Naive thymus-derived CD4-positive, alpha-beta T cell (primary cell): ENCODE measurements at regions not wholly inside any gene's neighbourhood (a gene's known extent, or its start where the extent isn't known, plus 50 kb on each side); places are given as distances from the start of the nearest gene placed in this dataset.
"Not testable (repeated sequence)": the region's sequence is repeated elsewhere in the genome, so short reads cannot be mapped to it uniquely, and the experiment has no call there.

Source experiments
- ATAC-seq: fragments of 150-1000 bp; cut with Tn5 transposase; 2 replicates; pipeline ENCODE4 v1.10.0; 2021; ENCODE audit warnings: mild to moderate bottlenecking, moderate library complexity
- CTCF ChIA-PET: fragments of 350-600 bp; sonication (Branson Sonifier 250); formaldehyde crosslinking; loops from one replicate; lab custom pipeline; 2021; ENCODE audit warnings: antibody characterized with exemption; lab: Charles Lee
- POLR2A ChIA-PET: fragments of 350-600 bp; sonication (Branson Sonifier 250); formaldehyde crosslinking; loops from one replicate; lab custom pipeline; 2021; ENCODE audit warnings: antibody characterized with exemption, inconsistent platforms; lab: Charles Lee
- DNase-seq, 9 donors: peaks; one replicate each; pipeline versions ENCODE4 v3.0.0 to v3.0.0-alpha.2; 2020 to 2022; ENCODE audit warnings: mixed read lengths in 1 of 9
- H3K27ac ChIP-seq: one replicate; pipeline ENCODE4 v1.7.0; 2013; ENCODE audit warnings: mild to moderate bottlenecking, low read depth, low read length, moderate library complexity
- H3K27me3 ChIP-seq, 2 donors: one replicate each; pipeline ENCODE4 v1.7.0; 2013; ENCODE audit warnings: low read length in 2 of 2, mild to moderate bottlenecking in 2 of 2, moderate library complexity in 2 of 2; ENCODE audit not compliant: control insufficient read depth in 2 of 2, insufficient read depth in 2 of 2
- H3K36me3 ChIP-seq, 3 experiments: 1 replicate in 2 of 3; 2 replicates in 1 of 3; pipeline ENCODE4 v1.7.0; 2013; ENCODE audit warnings: low read length in 3 of 3, mild to moderate bottlenecking in 3 of 3, moderate library complexity in 1 of 3; ENCODE audit not compliant: insufficient read depth in 3 of 3, control insufficient read depth in 2 of 3
- H3K4me1 ChIP-seq, 2 donors: one replicate each; pipeline ENCODE4 v1.7.0; 2013; ENCODE audit warnings: low read length in 2 of 2, mild to moderate bottlenecking in 2 of 2, moderate library complexity in 1 of 2; ENCODE audit not compliant: control insufficient read depth in 2 of 2, insufficient read depth in 2 of 2
- H3K4me3 ChIP-seq: 2 replicates; pipeline ENCODE4 v1.7.0; 2013; ENCODE audit warnings: mild to moderate bottlenecking, low read length
- H3K9me3 ChIP-seq, 3 experiments: 1 replicate in 2 of 3; 2 replicates in 1 of 3; pipeline ENCODE4 v1.7.0; 2013; ENCODE audit warnings: low read length in 3 of 3; ENCODE audit not compliant: control insufficient read depth in 2 of 3
- H3K27ac Mint-ChIP-seq, 9 donors: one replicate each; pipeline ENCODE4 v1.8.0; 2020 to 2022; ENCODE audit warnings: mixed read lengths in 9 of 9, mild to moderate bottlenecking in 8 of 9, moderate library complexity in 5 of 9, inconsistent platforms in 2 of 9
- H3K27me3 Mint-ChIP-seq, 5 donors: one replicate each; pipeline ENCODE4 v1.8.0; 2021 to 2022; ENCODE audit warnings: mixed read lengths in 5 of 5, mild to moderate bottlenecking in 1 of 5
- H3K36me3 Mint-ChIP-seq, 5 donors: one replicate each; pipeline ENCODE4 v1.8.0; 2020 to 2022; ENCODE audit warnings: mixed read lengths in 5 of 5, mild to moderate bottlenecking in 3 of 5, inconsistent platforms in 1 of 5
- H3K4me1 Mint-ChIP-seq, 7 donors: one replicate each; pipeline ENCODE4 v1.8.0; 2020 to 2022; ENCODE audit warnings: mixed read lengths in 7 of 7, mild to moderate bottlenecking in 3 of 7, inconsistent platforms in 1 of 7
- H3K4me3 Mint-ChIP-seq, 10 donors: one replicate each; pipeline ENCODE4 v1.8.0; 2020 to 2022; ENCODE audit warnings: mild to moderate bottlenecking in 10 of 10, mixed read lengths in 10 of 10, moderate library complexity in 6 of 10, inconsistent platforms in 2 of 10
- H3K9me3 Mint-ChIP-seq, 11 donors: one replicate each; pipeline ENCODE4 v1.8.0; 2020 to 2022; ENCODE audit warnings: mixed read lengths in 11 of 11, mild to moderate bottlenecking in 4 of 11, inconsistent platforms in 1 of 11, moderate library complexity in 1 of 11
- intact Hi-C, 2 donors: fragments of 100-400 bp; cut with micrococcal nuclease; formaldehyde crosslinking; loops; one replicate each; pipeline ENCODE4 v1.15.1; 2023

GRCh38 chr3:166005126-166005525 lies 167.9 kb upstream of the BCHE start:
- Mint-ChIP-seq H3K27me3 (no peaks in the 10 kb centered on the region), H3K4me1 (no peaks in the 10 kb centered on the region), H3K27ac (no peak overlapping the region), H3K36me3 (no peaks in the 10 kb centered on the region), H3K4me3 (no peak overlapping the region), H3K9me3 (peaks cover 2 to 24% (median 9%) of the 10 kb centered on the region in 11 donors)
- Histone ChIP-seq H3K27ac (no peak overlapping the region), H3K4me3 (no peak overlapping the region), H3K27me3 (no peaks in the 10 kb centered on the region), H3K4me1 (no peaks in the 10 kb centered on the region), H3K9me3 (no peaks in the 10 kb centered on the region), H3K36me3 (no peaks in the 10 kb centered on the region)
- DNase-seq = no peak
- ATAC-seq = no peak
- CTCF ChIA-PET = no interaction called here
- POLR2A ChIA-PET = no interaction called here
- intact Hi-C loops = no loop called here

- no peaks in the 10 kb centered on the region for H3K9me3 ChIP-seq
- intact Hi-C loops = no loop called here
- Mint-ChIP-seq H3K27me3 (no peaks in the 10 kb centered on the region), H3K27ac (no peak overlapping the region), H3K9me3 (peaks cover 0 to 10% (median 0%) of the 10 kb centered on the region in 11 donors), H3K36me3 (no peaks in the 10 kb centered on the region), H3K4me1 (no peaks in the 10 kb centered on the region), H3K4me3 (no peak overlapping the region)
- CTCF ChIA-PET = no interaction called here
- no peaks in the 10 kb centered on the region for H3K36me3 ChIP-seq
- H3K4me1 ChIP-seq = no peaks in the 10 kb centered on the region
- no peak for ATAC-seq
- H3K27me3 ChIP-seq = no peaks in the 10 kb centered on the region
- no peak overlapping the region for H3K27ac ChIP-seq
- no peak overlapping the region for H3K4me3 ChIP-seq
- no peak for DNase-seq
- POLR2A ChIA-PET = no interaction called here
Observed at GRCh38 chr3:165994293-165994692, 157.1 kb upstream of the BCHE start.

DNA sequence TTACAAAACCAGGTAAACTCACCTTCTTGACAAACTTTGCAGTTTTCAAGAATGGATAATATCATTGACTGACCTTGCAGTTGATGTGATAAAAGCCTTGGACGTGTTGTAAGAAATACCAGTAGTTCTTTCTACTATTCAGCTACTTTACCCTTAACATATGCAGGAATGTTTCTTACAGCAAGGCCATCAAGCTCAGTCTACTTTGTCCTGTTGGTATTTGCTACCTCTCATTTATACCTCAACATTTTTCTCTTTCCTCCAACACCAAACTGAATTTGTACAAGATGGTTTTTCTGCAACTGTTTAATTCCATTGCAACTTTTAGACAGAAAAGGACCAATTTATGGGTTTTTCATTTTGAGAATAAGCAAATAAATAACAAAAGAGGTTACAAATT lies 147.4 kb upstream of the BCHE start:
- intact Hi-C loops = no loop called here
- DNase-seq = no peak
- ATAC-seq = no peak
- H3K27me3 Mint-ChIP-seq = no peaks in the 10 kb centered on the region
- ChIA-PET POLR2A (no interaction called here), CTCF (no interaction called here)
- H3K9me3 ChIP-seq = no peaks in the 10 kb centered on the region
- peaks cover 0 to 11% (median 0%) of the 10 kb centered on the region in 11 donors for H3K9me3 Mint-ChIP-seq
- H3K4me3 ChIP-seq = no peak overlapping the region
- no peaks in the 10 kb centered on the region for H3K36me3 Mint-ChIP-seq
- no peaks in the 10 kb centered on the region for H3K4me1 ChIP-seq
- H3K27ac ChIP-seq = no peak overlapping the region
- H3K36me3 ChIP-seq = no peaks in the 10 kb centered on the region
- H3K27me3 ChIP-seq = no peaks in the 10 kb centered on the region
- H3K27ac Mint-ChIP-seq = no peak overlapping the region
- no peaks in the 10 kb centered on the region for H3K4me1 Mint-ChIP-seq
- no peak overlapping the region for H3K4me3 Mint-ChIP-seq

GRCh38 chr3:165983284-165983683 lies 146.1 kb upstream of the BCHE start:
- H3K4me3 ChIP-seq = no peak overlapping the region
- H3K4me1 Mint-ChIP-seq = no peaks in the 10 kb centered on the region
- CTCF ChIA-PET = no interaction called here

GRCh38 chr3:165981318-165981717 lies 144.1 kb upstream of the BCHE start:
- no peak overlapping the region for H3K27ac ChIP-seq
- Mint-ChIP-seq H3K4me1 (no peaks in the 10 kb centered on the region), H3K9me3 (peaks cover 0 to 8% (median 4%) of the 10 kb centered on the region in 11 donors), H3K27ac (no peak overlapping the region), H3K4me3 (no peak overlapping the region), H3K36me3 (no peaks in the 10 kb centered on the region), H3K27me3 (no peaks in the 10 kb centered on the region)
- no peaks in the 10 kb centered on the region for H3K9me3 ChIP-seq
- no peaks in the 10 kb centered on the region for H3K36me3 ChIP-seq
- no peaks in the 10 kb centered on the region for H3K4me1 ChIP-seq
- DNase-seq (no peak), ATAC-seq (no peak)
- ChIA-PET POLR2A (no interaction called here), CTCF (no interaction called here)
- no peak overlapping the region for H3K4me3 ChIP-seq
- intact Hi-C loops = no loop called here
- no peaks in the 10 kb centered on the region for H3K27me3 ChIP-seq

More at GRCh38 chr3:165983284-165983683, 146.1 kb upstream of the BCHE start:
- POLR2A ChIA-PET = no interaction called here
- DNase-seq = no peak
- intact Hi-C loops = no loop called here
- Histone ChIP-seq H3K27me3 (no peaks in the 10 kb centered on the region), H3K9me3 (no peaks in the 10 kb centered on the region), H3K36me3 (no peaks in the 10 kb centered on the region), H3K27ac (no peak overlapping the region), H3K4me1 (no peaks in the 10 kb centered on the region)
- no peaks in the 10 kb centered on the region for H3K27me3 Mint-ChIP-seq
- no peak for ATAC-seq
- H3K4me3 Mint-ChIP-seq = no peak overlapping the region
- H3K9me3 Mint-ChIP-seq = peaks cover 0 to 10% (median 4%) of the 10 kb centered on the region in 11 donors
- H3K27ac Mint-ChIP-seq = no peak overlapping the region
- no peaks in the 10 kb centered on the region for H3K36me3 Mint-ChIP-seq

DNA sequence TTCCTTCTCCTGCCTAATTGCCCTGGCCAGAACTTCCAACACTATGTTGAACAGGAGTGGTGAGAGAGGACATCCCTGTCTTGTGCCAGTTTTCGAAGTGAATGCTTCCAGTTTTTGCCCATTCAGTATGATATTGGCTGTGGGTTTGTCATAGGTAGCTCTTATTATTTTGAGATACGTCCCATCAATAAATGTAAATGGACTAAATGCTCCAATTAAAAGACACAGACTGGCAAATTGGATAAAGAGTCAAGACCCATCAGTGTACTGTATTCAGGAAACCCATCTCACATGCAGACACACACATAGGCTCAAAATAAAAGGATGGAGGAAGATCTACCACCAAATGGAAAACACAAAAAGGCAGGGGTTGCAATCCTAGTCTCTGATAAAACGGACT lies 123.6 kb upstream of the BCHE start:
- H3K27ac Mint-ChIP-seq, intact Hi-C loops, H3K9me3 ChIP-seq, H3K4me1 Mint-ChIP-seq, DNase-seq, H3K27ac ChIP-seq, H3K27me3 Mint-ChIP-seq, CTCF ChIA-PET, ATAC-seq, H3K36me3 ChIP-seq, H3K27me3 ChIP-seq, POLR2A ChIA-PET, H3K4me3 Mint-ChIP-seq, H3K4me3 ChIP-seq, H3K4me1 ChIP-seq, H3K36me3 Mint-ChIP-seq: not testable (repeated sequence)
- peaks cover 0 to 11% (median 6%) of the 10 kb centered on the region in 11 donors for H3K9me3 Mint-ChIP-seq

DNA sequence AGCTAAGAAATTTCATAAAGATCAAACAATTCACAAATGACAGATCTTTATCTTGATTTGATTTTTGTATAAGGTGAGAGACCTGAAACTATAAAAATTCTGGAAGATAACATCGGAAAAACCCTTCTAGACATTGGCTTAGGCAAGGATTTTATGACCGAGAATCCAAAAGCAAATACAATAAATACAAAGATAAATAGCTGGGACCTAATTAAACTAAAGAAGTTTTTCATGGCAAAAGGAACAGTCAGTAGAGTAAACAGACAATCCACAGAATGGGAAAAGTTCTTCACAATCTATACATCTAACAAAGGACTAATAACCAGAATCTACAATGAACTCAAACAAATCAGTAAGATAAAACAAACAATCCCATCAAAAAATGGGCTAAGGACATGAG lies 116.9 kb upstream of the BCHE start:
- Mint-ChIP-seq H3K36me3 (no peaks in the 10 kb centered on the region), H3K27me3 (no peaks in the 10 kb centered on the region), H3K4me3 (no peak overlapping the region), H3K9me3 (peaks cover 0 to 28% (median 6%) of the 10 kb centered on the region in 11 donors), H3K4me1 (no peaks in the 10 kb centered on the region), H3K27ac (no peak overlapping the region)
- CTCF ChIA-PET = no interaction called here
- H3K4me3 ChIP-seq = no peak overlapping the region
- ATAC-seq (no peak), DNase-seq (no peak)
- H3K4me1 ChIP-seq = no peaks in the 10 kb centered on the region
- intact Hi-C loops = no loop called here
- no peak overlapping the region for H3K27ac ChIP-seq
- H3K36me3 ChIP-seq = no peaks in the 10 kb centered on the region
- POLR2A ChIA-PET = no interaction called here
- no peaks in the 10 kb centered on the region for H3K27me3 ChIP-seq
- no peaks in the 10 kb centered on the region for H3K9me3 ChIP-seq
